NCI-H774 (cell line): ENCODE measurements at regions not wholly inside any gene's neighbourhood (a gene's known extent, or its start where the extent isn't known, plus 50 kb on each side); places are given as distances from the start of the nearest gene placed in this dataset.

Source experiments
- DNase-seq: peaks from one replicate; lab custom pipeline; 2025; lab: John Stamatoyannopoulos, UW

- DNase-seq, result no peak
These were observed 468.7 kb downstream of the NOVA1 start for GRCh38 chr14:26128931-26129671.

- DNase-seq, result no peak
These were observed 472.9 kb downstream of the NOVA1 start for GRCh38 chr14:26124896-26125438.

- DNase-seq, result no peak
These were observed 474.4 kb downstream of the NOVA1 start for GRCh38 chr14:26123459-26123858.

GRCh38 chr14:26121181-26121580 is 476.7 kb downstream of the NOVA1 start:
- no peak for DNase-seq

- no peak for DNase-seq
These were observed 483.8 kb downstream of the NOVA1 start for GRCh38 chr14:26113911-26114640.

GRCh38 chr14:26104717-26105116 is 493.1 kb downstream of the NOVA1 start:
- no peak for DNase-seq

GRCh38 chr14:26097852-26098251 is 500.0 kb downstream of the NOVA1 start:
- no peak for DNase-seq

- no peak for DNase-seq
These were observed 509.6 kb downstream of the NOVA1 start for GRCh38 chr14:26088275-26088674.

- no peak for DNase-seq
These were observed 516.8 kb downstream of the NOVA1 start for GRCh38 chr14:26081043-26081442.

GRCh38 chr14:26078561-26078960 is 519.3 kb downstream of the NOVA1 start:
- no peak for DNase-seq

- DNase-seq, result no peak
These were observed 522.9 kb downstream of the NOVA1 start for GRCh38 chr14:26074892-26075291.

- no peak for DNase-seq
These were observed 527.4 kb downstream of the NOVA1 start for GRCh38 chr14:26070443-26070842.

GRCh38 chr14:26067786-26068459 is 529.9 kb downstream of the NOVA1 start:
- no peak for DNase-seq

- DNase-seq, result no peak
These were observed 530.5 kb downstream of the NOVA1 start for GRCh38 chr14:26067341-26067740.

- no peak for DNase-seq
These were observed 541.7 kb downstream of the NOVA1 start for GRCh38 chr14:26056036-26056616.

- no peak for DNase-seq
These were observed 565.5 kb downstream of the NOVA1 start for GRCh38 chr14:26032348-26032747.

- DNase-seq, result no peak
These were observed 571.4 kb downstream of the NOVA1 start for GRCh38 chr14:26026384-26026783.

GRCh38 chr14:26023967-26024366 is 573.9 kb downstream of the NOVA1 start:
- no peak for DNase-seq

GRCh38 chr14:26021759-26022158 is 576.1 kb downstream of the NOVA1 start:
- DNase-seq, result no peak

GRCh38 chr14:26017270-26017669 is 580.6 kb downstream of the NOVA1 start:
- DNase-seq, result no peak

GRCh38 chr14:26008290-26008689 is 589.5 kb downstream of the NOVA1 start:
- DNase-seq, result no peak

- DNase-seq, result no peak
These were observed 593.5 kb downstream of the NOVA1 start for GRCh38 chr14:26004342-26004741.
